22Rv1 (cell line): ENCODE measurements at regions not wholly inside any gene's neighbourhood (a gene's known extent, or its start where the extent isn't known, plus 50 kb on each side); places are given as distances from the start of the nearest gene placed in this dataset.
"Not testable (repeated sequence)": the region's sequence is repeated elsewhere in the genome, so short reads cannot be mapped to it uniquely, and the experiment has no call there.

Experiments
- H3K27ac ChIP-seq: fragments of 450-650 bp; 2 replicates; pipeline ENCODE4 v1.5.1; 2017
- CTCF ChIP-seq: fragments of 450-650 bp; IDR thresholded peaks from 2 replicates; pipeline ENCODE4 v1.5.1; 2017; ENCODE audit warnings: mild to moderate bottlenecking
- ZFX ChIP-seq: fragments of 450-650 bp; IDR thresholded peaks from 2 replicates; pipeline ENCODE4 v1.6.1; 2017; ENCODE audit warnings: antibody characterized with exemption, borderline replicate concordance

- no peak overlapping the region for H3K27ac ChIP-seq
- TF ChIP-seq ZFX (no peak), CTCF (no peak)
These were observed 262.3 kb downstream of the SOX9 start for GRCh38 chr17:72382971-72383722.

- no peak for TF ChIP-seq ZFX
- TF ChIP-seq CTCF, result no peak
- H3K27ac ChIP-seq, result no peak overlapping the region
These were observed 264.7 kb downstream of the SOX9 start for GRCh38 chr17:72385475-72385874.

- H3K27ac ChIP-seq, result not testable (repeated sequence)
These were observed 265.4 kb downstream of the SOX9 start for GRCh38 chr17:72386173-72386572.

- no peak overlapping the region for H3K27ac ChIP-seq
- TF ChIP-seq CTCF, result no peak
- no peak for TF ChIP-seq ZFX
These were observed 265.9 kb downstream of the SOX9 start for GRCh38 chr17:72386619-72387237.

GRCh38 chr17:72387487-72387886 is 266.7 kb downstream of the SOX9 start:
- H3K27ac ChIP-seq, result no peak overlapping the region
- TF ChIP-seq ZFX, result no peak
- no peak for TF ChIP-seq CTCF

- H3K27ac ChIP-seq, result no peak overlapping the region
- TF ChIP-seq ZFX (no peak), CTCF (no peak)
These were observed 267.1 kb downstream of the SOX9 start for GRCh38 chr17:72387969-72388368.

GRCh38 chr17:72388765-72389473 is 268.1 kb downstream of the SOX9 start:
- no peak for TF ChIP-seq ZFX
- TF ChIP-seq CTCF, result no peak
- no peak overlapping the region for H3K27ac ChIP-seq
